ENCODE measurements at regions not wholly inside any gene's neighbourhood (a gene's known extent, or its start where the extent isn't known, plus 50 kb on each side); places are given as distances from the start of the nearest gene placed in this dataset.

DNA sequence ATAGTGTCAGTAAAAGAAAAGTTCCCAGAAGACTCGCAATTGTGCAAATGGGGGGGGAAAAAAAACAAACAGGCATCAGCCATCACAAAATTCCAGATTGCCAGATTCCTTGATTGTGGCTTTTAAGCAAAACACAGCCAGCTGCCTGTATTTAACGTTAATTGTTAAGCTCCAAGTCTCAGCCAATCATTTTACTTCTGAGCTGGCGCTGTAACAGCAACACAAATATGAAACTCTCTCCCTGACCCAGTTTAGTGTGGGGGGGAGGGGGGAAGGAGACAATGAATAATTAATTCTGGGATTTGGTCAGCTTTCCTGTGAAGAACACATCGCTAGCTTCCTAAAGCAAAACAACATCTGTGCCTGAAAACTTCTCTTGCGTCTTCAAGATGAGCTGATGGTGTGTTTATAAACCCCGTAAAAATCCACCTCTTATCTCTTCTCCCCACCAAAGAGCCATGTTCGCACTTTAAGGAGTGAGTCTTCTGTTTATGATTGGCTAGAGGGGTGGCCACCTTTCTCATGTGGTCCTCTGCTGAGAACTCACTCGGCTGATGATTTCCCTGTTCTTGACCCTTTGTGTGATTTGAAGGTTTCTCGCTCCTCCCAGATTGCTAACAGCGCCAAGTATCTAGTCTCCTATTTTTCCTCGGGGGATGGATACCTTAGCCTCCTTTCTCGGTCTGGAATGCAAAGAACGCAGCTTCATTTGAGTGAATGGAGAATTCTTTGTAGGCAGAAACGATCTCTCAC is 160.2 kb upstream of the DAPK1 start:
- TF ChIP-seq POLR2A (IDR thresholded peaks at IDR 0.05; ENCODE audit: low read depth, low read length) = no peak
- TF ChIP-seq EZH2 (IDR thresholded peaks at IDR 0.05; ENCODE audit: borderline replicate concordance, low read depth, low read length, severe bottlenecking) = no peak
- TF ChIP-seq, protein P1, sequence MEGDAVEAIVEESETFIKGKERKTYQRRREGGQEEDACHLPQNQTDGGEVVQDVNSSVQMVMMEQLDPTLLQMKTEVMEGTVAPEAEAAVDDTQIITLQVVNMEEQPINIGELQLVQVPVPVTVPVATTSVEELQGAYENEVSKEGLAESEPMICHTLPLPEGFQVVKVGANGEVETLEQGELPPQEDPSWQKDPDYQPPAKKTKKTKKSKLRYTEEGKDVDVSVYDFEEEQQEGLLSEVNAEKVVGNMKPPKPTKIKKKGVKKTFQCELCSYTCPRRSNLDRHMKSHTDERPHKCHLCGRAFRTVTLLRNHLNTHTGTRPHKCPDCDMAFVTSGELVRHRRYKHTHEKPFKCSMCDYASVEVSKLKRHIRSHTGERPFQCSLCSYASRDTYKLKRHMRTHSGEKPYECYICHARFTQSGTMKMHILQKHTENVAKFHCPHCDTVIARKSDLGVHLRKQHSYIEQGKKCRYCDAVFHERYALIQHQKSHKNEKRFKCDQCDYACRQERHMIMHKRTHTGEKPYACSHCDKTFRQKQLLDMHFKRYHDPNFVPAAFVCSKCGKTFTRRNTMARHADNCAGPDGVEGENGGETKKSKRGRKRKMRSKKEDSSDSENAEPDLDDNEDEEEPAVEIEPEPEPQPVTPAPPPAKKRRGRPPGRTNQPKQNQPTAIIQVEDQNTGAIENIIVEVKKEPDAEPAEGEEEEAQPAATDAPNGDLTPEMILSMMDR (IDR thresholded peaks at IDR 0.05; ENCODE audit: extremely low read depth in 1 of 2, insufficient read depth in 1 of 2, low read depth in 1 of 2, low read length in 2 of 2) = no peak
- no peak for TF ChIP-seq POLR2AphosphoS5 (IDR thresholded peaks at IDR 0.05; ENCODE audit: insufficient read depth, low read depth, low read length)
- TF ChIP-seq GATA2 (IDR thresholded peaks at IDR 0.05; ENCODE audit: insufficient read depth, insufficient read length, low read depth, low read length) = no peak
- TF ChIP-seq, protein P2, sequence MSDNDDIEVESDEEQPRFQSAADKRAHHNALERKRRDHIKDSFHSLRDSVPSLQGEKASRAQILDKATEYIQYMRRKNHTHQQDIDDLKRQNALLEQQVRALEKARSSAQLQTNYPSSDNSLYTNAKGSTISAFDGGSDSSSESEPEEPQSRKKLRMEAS (IDR thresholded peaks at IDR 0.05; ENCODE audit: insufficient read depth, insufficient read length) = no peak
- TF ChIP-seq MYC (IDR thresholded peaks at IDR 0.05; ENCODE audit: low read depth, low read length) = no peak
- TF ChIP-seq FOS (IDR thresholded peaks at IDR 0.05; ENCODE audit: borderline replicate concordance, insufficient read depth, low read length) = no peak
- TF ChIP-seq JUN (IDR thresholded peaks at IDR 0.05; ENCODE audit: borderline replicate concordance, insufficient read depth, insufficient read length, low read depth) = no peak

All from endothelial cell of umbilical vein (primary cell).